SKM-1 treated with dmso at 0.1 percent for 144 hours (cell line): ENCODE measurements at regions not wholly inside any gene's neighbourhood (a gene's known extent, or its start where the extent isn't known, plus 50 kb on each side); places are given as distances from the start of the nearest gene placed in this dataset.

ENCODE experiments used
- DNase-seq: peaks from one replicate; lab custom pipeline; 2025; ENCODE audit not compliant: unreplicated experiment; lab: John Stamatoyannopoulos, UW

GRCh38 chr1:119565131-119565772, 58.2 kb downstream of the HSD3B1 start:
- peak; percentile 35 for DNase-seq

- DNase-seq: peak; percentile 30
Observed at GRCh38 chr1:119569095-119569494, 62.1 kb downstream of the HSD3B1 start.
